ENCODE measurements at regions not wholly inside any gene's neighbourhood (a gene's known extent, or its start where the extent isn't known, plus 50 kb on each side); places are given as distances from the start of the nearest gene placed in this dataset.
A peak's percentile ranks its signal among the peaks of the same experiment; 100 is the strongest.
"Not testable (repeated sequence)": the region's sequence is repeated elsewhere in the genome, so short reads cannot be mapped to it uniquely, and the experiment has no call there.

DNA sequence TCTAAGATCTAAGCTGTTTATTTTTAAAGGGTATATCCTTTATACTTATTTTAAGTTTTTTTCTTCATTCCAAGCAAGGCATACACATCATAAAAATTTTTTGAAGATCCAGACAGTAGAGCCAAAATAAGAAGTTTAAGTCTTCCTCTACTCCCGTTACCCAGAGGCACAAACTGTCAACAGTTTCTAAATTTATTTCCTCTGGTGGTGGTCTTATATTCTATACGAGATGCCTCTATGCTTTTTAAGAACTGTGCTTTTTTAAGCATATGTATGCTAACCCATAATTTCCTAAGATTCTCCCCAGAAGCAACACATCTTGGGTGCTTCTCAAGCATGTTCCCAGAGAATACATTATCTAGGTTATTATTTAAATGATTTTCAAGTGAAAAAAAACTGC is 383.6 kb downstream of the COG6 start:
- DNase-seq (ENCODE audit: low read depth, low spot score): no peak

DNA sequence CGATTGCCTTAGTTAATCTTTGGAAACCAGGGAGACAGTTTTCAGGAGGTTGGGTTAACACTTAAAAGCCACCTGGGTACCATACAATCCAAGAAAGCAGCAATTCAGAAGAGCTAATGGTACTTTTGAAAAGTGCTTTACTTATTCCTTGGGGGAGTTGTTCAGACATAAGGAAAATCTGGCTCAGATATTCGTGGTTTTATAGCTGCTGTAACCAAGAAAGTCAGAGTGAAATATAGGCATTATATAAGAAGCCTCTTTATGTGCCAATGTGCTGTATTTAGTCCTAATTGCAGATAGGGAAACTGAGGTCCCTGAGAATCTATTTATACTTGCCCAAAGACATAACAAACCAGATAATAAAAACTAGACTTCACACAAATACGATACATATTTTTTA is 387.5 kb downstream of the COG6 start:
- DNase-seq (ENCODE audit: low read depth, low spot score): no peak

DNA sequence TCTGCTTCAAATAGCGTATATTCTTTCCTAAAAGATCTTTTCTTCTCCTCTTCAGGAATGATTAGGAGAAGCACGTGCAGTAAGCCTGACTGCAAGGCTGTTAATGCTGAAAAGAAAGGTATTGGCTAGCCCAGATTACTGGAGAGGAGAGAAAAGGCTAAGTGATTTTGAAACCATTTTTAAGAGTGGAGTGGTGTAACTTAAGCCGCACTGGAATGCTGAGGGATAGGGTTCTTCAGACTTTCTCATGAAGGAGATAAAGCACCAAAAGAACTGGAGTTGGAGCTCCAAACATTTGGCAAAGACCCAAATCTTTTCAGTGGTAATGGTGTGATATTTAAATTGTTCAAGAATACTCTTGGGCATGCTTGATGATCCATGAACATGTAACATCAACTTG is 388.3 kb downstream of the COG6 start:
- DNase-seq (ENCODE audit: low read depth, low spot score): no peak

DNA sequence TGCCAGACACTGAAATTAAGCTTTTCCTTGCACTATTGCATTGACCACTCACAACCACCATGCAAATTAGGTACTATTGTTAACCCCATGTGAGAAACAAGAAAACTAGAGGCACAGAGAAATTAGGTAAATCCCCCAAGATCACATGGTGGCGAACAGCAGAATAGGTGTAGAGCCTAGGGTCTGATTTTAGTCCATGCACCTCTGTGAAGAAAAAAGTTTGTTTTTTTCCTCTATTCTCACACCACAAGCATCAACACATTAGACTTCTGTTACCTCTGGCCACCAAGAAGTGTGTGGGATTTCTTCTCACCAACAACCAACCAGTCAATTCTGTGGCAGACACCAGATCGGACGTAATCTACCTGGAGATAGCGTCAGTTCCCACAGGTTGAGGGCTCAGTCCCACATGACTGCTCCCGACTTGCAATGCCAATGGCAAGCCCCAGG is 391.9 kb downstream of the COG6 start:
- DNase-seq (ENCODE audit: low read depth, low spot score): no peak

DNA sequence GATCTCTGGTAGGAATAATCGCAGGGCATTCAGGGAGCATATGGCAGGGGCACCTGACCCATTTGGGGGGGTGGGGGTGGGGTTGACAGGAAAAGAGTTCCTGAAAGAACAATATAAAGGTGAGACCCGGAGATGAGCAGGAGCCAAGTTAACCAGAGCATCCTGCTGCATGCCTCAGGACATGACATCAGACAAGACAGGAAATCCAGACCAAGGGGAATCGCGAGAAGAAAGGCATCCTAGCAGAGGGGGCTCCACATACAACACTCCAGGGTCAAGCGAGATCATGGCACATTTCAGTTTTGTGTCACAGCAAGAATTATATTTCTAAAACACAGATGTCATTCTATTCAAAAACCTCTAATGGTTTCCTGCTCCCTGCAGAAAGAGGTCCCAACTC is 393.1 kb downstream of the COG6 start:
- no peak for DNase-seq (ENCODE audit: low read depth, low spot score)

DNA sequence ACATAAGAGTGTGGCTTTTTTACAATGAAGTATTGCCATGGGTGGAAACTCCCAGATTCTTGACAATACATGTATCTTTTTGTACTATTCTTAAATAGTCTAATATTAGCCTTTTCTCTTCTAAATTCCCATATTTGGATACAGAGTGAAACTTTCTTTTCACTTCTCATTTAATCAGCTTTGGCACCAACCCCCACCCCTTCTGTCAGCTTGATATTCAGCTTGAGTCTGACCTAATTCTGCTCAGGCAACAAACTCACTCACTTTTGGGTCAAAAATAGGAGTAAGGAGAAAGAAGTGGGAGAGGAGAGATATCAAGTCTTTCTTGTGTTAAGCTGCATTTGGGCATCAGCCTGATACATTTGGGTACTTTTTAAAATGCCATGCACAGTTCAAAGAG is 397.5 kb downstream of the COG6 start:
- no peak for DNase-seq (ENCODE audit: low read depth, low spot score)

DNA sequence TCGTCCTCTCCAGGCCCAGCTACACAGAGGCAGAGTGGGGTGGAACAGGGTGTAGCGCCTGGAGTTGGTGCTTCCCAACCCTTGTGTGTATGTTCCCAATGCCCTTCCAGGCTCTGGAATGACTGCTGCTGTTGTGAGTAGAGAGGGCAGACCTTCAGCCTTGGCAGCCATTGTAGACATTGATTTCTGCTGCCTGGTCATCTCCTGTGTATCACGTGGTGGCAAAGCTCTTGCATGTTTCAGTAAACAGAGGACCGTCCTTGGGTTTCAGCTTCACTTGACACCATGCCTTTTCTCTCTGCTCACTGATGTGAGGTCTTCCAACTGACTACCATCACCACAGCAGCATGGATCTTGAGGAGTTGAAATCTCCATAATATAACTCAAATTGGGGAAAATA is 397.9 kb downstream of the COG6 start:
- DNase-seq (ENCODE audit: low read depth, low spot score): no peak

DNA sequence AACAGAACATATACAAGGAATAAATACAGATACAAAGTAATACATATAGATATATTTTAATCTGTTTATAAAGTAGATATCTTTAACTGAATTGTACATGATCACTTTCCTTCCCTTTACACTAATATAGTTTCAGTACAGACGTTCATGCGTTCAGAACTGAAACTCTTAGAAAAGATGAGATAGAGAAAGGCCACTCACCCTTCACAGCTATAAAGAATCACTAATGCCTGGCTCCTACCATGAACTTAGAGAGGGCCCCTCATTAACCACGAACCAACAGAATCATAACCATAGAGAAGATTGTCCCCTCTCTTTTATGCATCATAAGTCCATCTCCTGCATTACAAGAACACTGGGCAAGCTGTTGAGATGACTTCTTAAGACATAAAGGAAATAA is 399.0 kb downstream of the COG6 start:
- DNase-seq (ENCODE audit: low read depth, low spot score): not testable (repeated sequence)

DNA sequence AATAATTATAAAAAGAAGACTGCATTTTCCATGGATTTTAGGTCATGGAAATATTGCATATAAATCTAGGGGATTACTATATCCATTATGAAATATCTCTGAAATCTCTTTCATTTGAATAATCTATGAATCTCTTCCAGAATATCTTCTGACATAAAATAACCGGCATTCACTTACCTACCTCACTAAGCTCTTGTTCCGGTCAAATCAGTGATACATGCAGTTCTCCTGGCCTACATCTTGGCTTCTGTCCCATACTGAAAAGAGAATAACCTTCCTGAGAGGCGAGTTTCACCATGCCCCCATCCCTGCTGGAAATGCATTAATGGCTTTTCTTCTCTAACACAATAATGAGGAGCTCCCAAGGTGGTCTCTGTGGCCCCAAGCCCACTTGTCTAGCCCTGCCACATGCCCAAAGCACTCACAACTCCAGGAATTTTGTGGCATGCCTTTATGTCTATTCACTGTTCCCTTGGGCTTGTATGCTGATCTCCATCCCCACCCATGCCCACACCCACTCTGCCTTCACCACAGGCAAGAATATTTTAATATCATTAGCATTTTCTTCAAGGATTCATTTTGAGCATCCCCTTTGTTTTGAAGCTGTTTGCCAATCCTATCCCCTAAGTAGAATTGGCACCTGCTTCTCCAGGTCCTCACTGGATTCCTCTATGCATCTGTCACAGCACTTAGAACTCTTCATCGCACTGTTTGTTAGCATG is 401.6 kb downstream of the COG6 start:
- peak; percentile 36 for DNase-seq (ENCODE audit: low read depth, low spot score)

DNA sequence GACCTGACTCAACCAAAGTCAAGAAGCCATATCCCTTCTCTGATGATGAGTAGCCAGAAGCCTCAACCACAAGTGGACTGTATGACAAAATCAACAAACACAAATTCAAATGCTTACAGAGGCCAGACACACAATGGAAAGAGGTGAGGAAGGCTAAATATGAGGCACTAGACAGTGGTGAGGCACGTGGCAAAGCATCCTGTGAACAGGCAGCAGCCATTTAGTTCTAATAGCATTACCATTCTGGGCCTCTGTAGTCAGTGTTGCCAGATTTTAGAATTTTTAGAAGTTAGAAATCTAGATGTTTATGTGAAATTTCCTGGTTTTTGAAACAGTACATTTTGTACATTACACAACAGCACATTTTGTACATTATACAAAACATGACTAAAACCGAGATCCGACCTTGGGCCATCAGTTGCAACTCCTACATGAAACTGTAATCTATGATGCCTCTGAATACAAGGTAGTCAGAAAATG is 403.3 kb downstream of the COG6 start:
- DNase-seq (ENCODE audit: low read depth, low spot score): no peak

DNA sequence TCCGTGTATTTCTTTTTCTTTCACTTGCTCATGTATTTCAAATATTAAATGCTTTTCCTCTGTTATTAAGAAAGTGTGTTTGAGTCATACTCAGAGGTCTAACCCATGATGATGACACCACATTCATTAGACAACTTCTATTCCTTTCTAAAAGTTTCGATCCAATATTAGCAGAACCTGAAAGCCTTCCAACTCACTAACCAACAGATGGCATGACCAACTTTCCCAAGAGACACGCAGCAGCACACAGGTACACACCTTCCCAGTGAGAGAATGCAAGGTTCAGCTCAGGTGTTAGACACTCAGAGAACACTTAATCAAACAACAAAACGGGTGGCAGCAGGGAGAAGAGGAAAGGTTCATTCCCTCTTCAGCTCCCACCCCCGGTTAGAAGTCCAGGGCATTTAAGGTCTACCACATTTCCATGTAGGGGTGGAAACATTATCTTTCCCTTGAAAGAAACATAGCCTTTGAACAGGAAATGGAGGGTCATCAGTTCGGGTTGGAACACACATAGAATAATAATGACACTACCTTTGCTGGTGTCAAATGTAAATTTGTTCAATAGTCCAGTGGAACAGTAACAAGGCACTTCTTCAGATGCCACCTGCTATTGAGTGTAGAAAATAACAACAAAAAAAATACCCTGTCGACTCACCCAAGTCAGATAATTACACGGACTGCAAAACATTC is 404.2 kb downstream of the COG6 start:
- no peak for DNase-seq (ENCODE audit: low read depth, low spot score)

DNA sequence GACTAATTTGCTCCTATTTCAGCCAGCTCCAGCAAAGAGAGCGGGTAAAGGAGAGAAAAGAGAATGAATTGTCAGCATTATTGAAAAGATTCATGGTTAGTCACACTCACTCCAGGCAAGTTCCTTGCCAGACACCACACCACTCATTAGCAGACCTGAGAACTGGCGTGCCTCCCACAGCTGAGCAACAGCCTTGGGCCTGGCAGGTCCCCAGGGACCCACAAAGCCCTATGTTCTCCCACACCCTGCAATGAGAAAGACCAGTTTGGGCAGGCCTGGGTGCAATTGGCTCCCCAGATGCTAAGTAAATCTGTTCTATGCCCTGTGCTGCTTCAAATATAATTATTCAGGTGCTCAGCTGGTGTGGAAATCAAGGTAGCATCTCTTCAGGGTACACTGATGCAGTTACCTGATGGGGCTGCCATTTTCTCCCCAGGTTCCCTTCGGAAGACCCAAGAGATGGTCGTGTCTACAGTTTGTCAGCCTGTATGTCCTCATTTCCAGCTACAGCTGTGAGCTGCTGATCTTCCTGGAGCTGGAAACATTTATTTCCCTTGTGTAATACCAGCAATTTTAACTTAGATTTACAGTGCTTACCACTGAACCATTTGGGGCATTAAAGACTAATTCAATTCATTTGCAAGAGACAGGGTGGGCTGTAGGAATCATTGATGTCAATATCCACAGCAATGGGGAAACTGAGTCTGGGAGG is 405.0 kb downstream of the COG6 start:
- peak; percentile 96 for DNase-seq (ENCODE audit: low read depth, low spot score)

DNA sequence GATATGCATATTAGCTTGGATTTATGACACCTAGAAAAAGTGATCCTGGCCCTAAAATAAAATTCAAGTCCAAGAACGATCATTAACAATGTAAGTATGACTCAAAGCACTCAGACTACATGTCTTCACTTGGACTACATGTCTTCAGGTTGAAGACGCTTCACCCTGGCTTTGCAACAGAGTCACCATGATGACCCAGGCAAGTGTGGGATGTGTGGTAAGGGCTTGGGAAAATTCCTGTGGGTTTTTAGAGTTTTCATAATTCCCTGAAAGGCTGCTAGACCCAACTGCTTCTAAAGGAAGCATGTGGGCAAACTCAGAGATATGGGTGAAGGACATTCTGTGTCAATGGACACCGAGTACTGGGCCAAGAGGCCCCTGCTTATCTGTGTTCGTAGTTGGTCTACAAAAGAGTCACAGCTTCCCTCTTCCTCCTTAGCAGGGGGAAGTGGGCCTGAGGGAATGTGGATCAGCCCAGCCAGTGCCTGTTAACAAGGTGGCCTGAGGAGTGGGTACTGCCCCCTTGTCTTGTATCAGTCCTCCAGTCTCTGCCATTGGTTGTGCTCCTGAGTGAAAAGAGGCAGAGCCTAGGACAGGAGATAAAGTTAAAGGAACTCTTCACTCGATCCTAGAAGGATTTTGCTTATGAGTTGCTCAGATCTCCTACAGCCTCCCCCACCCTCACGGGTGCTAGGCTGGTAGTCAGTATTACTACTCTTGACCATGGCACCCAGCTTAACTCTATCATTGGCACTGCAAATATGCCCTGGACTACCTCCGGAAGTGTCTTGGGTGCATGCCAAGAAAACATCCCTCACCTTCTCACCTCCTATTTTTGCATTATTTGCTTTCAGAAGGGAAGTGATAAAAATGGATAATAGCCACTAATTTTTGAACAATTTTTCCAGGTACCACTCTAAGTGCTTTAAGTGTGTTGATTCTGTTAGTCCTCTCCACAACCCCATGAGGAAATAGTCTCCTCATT is 406.3 kb downstream of the COG6 start:
- DNase-seq (ENCODE audit: low read depth, low spot score): peak; percentile 68

DNA sequence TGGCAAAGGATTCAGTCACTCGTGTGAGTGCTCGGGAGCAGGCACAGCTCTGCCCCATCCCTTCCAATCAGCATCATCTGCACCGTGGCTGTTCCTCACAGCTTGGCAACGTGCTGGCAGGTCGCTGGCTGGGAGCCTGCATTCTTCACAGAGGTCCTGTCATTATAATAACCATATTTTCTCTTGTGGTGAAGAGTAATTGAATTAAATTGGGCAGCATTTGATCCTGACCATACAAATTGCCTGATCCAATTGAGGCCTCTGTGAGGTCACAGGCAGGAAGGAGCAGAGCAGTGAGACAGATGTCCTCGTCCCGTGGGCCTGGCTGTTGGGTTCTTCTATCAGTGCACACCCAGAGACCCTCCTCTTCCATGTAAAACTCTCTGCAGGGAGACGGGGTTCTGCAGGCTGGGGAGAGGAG is 407.8 kb downstream of the COG6 start:
- peak; percentile 59 for DNase-seq (ENCODE audit: low read depth, low spot score)

DNA sequence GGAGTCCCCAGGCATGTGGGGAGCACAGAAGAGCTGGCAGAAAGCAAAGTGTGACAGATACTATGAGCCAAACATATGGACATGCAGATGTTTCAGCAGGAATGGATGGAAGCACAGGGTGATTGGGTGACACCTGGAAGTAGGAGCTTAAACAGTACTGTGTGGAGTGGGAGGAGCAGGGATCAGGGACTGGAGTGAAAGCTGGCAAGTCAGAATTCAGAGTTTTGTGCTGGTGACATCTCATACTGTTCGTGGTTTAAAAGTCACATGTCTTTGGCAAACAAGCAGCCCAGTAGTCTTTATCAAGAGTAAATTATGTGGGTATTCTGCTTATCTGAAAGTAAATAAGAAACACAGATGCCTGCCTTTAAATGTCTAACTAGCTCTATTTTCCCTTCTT is 408.2 kb downstream of the COG6 start:
- peak; percentile 39 for DNase-seq (ENCODE audit: low read depth, low spot score)

DNA sequence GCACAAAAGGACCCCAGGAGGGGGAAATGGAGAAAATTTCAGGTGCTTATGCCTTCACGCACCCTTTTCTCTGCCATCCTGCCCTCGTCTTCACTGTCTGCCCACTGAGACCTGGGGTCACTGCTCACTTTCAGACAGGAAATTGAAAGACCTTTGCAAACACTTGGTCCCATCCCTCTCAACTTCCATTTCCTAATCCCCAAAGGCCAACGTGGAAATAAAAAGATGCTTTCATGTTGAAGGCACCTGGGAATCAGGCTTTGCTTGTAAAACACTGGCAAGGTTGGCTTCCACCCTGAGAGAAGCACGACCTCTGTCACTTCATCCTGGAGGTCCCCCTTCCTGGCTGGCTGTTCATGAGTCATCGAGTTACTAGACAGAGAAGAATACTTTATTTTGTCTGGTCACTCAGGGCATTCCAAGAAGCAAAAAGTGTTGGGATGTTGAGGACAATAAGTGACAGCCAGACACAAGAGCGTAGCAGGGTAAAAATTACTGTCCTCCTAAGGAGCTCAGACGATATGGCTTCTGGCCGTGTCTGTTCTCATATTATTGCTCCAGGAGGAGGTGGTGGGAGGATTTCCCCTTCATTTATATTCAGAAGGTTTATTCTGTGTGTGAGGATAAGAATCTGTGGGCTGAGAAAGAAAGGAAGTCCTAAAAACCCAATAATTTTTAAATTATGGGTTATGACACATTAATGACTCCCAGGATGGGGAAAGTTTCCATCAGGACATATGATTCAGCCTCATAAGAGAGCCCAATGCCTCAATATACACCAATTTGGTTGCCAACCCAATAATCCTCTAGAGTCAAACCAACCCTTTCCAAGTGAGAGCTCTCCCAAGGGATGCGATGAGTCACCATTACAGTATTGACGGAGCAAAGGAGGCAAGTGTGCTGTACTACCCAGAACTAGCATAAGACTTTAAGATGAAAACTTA is 409.0 kb downstream of the COG6 start:
- peak; percentile 62 for DNase-seq (ENCODE audit: low read depth, low spot score)

DNA sequence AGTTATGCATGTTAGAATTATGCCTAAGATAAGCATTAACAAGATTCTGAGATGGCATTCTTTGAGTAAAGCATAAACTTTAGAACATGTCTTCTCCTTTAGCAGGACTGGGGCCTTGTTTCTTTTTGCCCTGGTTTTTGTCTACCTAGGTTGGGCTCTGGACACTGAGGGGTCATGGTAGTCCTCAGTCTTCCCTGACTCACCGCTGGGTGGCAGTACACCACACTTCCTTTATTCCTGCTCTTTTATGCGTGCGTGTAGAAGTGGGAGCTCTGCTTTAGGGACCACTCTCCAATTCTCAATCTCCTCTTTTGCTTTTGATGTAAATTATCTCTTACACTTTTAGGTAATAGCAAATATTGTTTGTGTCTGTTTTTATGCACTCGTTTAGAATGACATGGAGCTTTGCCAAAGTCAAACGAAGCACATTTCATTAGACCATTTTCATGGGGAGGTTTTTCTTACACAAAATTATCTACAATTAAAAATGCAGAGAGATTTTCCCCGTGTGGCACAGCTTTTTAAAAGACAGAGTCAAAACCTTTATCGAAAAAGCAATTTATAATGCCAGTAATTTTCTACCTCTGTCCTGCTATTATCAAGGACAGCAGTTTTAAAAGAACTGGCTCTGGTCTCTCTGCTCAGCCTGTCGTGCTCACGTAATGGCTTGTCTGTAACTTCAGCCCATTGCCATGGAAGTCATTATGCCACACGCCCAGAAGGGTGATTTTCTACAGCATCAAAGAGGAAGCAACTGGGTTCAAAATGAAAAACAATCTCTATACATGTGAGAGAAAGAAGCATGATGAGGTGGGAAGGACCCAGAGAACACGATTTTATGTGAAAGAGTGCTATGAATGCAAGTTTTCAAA is 413.9 kb downstream of the COG6 start:
- peak; percentile 80 for DNase-seq (ENCODE audit: low read depth, low spot score)

DNA sequence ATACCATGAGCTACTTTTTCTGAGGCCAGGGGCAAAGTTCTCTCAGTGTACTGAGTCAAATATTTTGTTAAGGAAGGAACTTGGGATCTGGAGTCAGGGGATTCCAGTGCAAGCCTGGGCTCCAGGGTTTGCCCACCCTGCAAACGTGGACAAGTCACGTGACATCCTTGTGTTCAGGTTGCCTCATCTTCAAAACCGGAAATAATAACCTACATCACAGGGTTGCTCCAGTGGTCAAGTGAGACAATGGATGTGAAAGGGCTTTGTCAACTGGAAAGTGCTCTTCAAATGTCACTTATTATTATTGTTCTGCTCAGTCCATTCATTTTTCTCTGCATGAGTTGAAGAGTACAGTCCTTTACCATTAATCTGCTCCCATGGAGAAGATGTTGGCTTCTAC is 414.9 kb downstream of the COG6 start:
- no peak for DNase-seq (ENCODE audit: low read depth, low spot score)

DNA sequence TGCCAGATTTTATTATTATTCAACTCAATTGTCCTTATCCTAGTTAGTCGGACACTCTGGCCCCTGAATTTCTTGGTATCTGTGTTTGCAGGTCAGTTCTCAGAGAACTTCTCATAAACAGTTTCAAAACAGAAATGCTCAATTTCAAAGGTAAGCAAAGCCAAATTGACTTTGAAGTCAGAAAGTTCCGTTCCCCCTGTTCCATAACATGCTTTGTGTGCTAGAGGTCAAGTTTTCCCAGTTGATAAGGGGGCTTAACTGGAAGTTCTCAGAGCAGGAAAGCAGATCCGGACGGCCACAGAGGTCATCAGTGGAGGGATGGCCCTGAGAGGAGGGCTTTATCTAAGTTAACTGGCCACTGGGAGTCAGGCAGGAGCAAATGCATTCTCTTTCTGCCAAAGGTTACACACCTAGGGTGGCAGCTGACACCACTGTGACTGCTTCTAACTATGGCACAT is 417.2 kb downstream of the COG6 start:
- no peak for DNase-seq (ENCODE audit: low read depth, low spot score)

All from astrocyte of the hippocampus (primary cell).